PC-9 (cell line): ENCODE measurements at regions not wholly inside any gene's neighbourhood (a gene's known extent, or its start where the extent isn't known, plus 50 kb on each side); places are given as distances from the start of the nearest gene placed in this dataset.
A peak's percentile ranks its signal among the peaks of the same experiment; 100 is the strongest.

Experiments
- BruUV-seq: library from RNA; stranded (reverse); fragments of 400-500 nt; replicated peaks from 2 replicates; lab custom pipeline; 2021; lab: Mats Ljungman, UMichigan
- CTCF ChIA-PET: fragments of 300-600 bp; sonication (Branson Sonifier 250); formaldehyde crosslinking; loops from one replicate; lab custom pipeline; 2022; ENCODE audit warnings: antibody characterized with exemption; lab: Charles Lee
- POLR2A ChIA-PET: fragments of 300-600 bp; sonication (Branson Sonifier 250); formaldehyde crosslinking; loops from one replicate; lab custom pipeline; 2022; ENCODE audit warnings: antibody characterized with exemption; ENCODE audit not compliant: unreplicated experiment; lab: Charles Lee
- DNase-seq, 2 experiments: peaks; one replicate each; pipeline versions ENCODE4 v3.0.0 to v3.0.0-alpha.2; 2015 to 2022; ENCODE audit warnings: mixed read lengths in 1 of 2
- H2AFZ ChIP-seq: fragments of 200-600 bp; sonication (generic); 2 replicates; pipeline ENCODE4 v1.8.1; 2017; ENCODE audit warnings: antibody characterized with exemption
- H3F3A ChIP-seq: fragments of 200-600 bp; sonication (generic); 2 replicates; pipeline ENCODE4 v1.8.1; 2017; ENCODE audit warnings: antibody characterized with exemption, mild to moderate bottlenecking, low read depth; ENCODE audit not compliant: insufficient read depth
- H3K27ac ChIP-seq: fragments of 200-600 bp; sonication (generic); 2 replicates; pipeline ENCODE4 v1.6.1; 2016; ENCODE audit warnings: mixed run types
- H3K27me3 ChIP-seq: fragments of 200-600 bp; sonication (generic); 2 replicates; pipeline ENCODE4 v1.6.1; 2016; ENCODE audit warnings: low read depth, mixed run types; ENCODE audit not compliant: insufficient read depth
- H3K36me3 ChIP-seq: fragments of 200-600 bp; sonication (generic); 2 replicates; pipeline ENCODE4 v1.6.1; 2016; ENCODE audit warnings: low read depth, mixed run types
- H3K4me1 ChIP-seq: fragments of 200-600 bp; sonication (generic); replicated peaks from 2 replicates; pipeline ENCODE4 v1.6.1; 2016; ENCODE audit warnings: mixed run types; ENCODE audit not compliant: insufficient read depth
- H3K4me2 ChIP-seq: fragments of 200-600 bp; sonication (generic); 2 replicates; pipeline ENCODE4 v1.6.1; 2017; ENCODE audit warnings: mixed run types
- H3K4me3 ChIP-seq: fragments of 200-600 bp; sonication (generic); 2 replicates; pipeline ENCODE4 v1.6.1; 2016; ENCODE audit warnings: mixed run types
- H3K79me2 ChIP-seq: fragments of 200-600 bp; sonication (generic); 2 replicates; pipeline ENCODE4 v1.6.1; 2017; ENCODE audit warnings: low read depth, mixed run types
- H3K9me2 ChIP-seq: fragments of 200-600 bp; sonication (generic); 2 replicates; pipeline ENCODE4 v1.8.1; 2017; ENCODE audit warnings: mild to moderate bottlenecking; ENCODE audit not compliant: insufficient read depth
- H3K9me3 ChIP-seq: fragments of 200-600 bp; sonication (generic); 2 replicates; pipeline ENCODE4 v1.8.1; 2016; ENCODE audit warnings: low read depth; ENCODE audit not compliant: insufficient read depth
- H4K20me1 ChIP-seq: fragments of 200-600 bp; sonication (generic); 2 replicates; pipeline ENCODE4 v1.8.1; 2017; ENCODE audit not compliant: insufficient read depth
- EZH2 ChIP-seq: fragments of 200-600 bp; sonication (generic); IDR thresholded peaks from 2 replicates; pipeline ENCODE4 v1.8.0; 2017; ENCODE audit warnings: antibody characterized with exemption, low read depth
- intact Hi-C: fragments of 100-400 bp; cut with micrococcal nuclease; formaldehyde crosslinking; loops from one replicate; pipeline ENCODE4 v1.10.0; 2022; ENCODE audit not compliant: unreplicated experiment
- TF ChIP-seq, protein P1 (sequence below): fragments of 200-600 bp; sonication (generic); conservative IDR thresholded peaks from 2 replicates; pipeline ENCODE4 v1.6.1; 2017; ENCODE audit warnings: mixed run types, antibody characterized with exemption, mild to moderate bottlenecking, moderate library complexity

DNA sequence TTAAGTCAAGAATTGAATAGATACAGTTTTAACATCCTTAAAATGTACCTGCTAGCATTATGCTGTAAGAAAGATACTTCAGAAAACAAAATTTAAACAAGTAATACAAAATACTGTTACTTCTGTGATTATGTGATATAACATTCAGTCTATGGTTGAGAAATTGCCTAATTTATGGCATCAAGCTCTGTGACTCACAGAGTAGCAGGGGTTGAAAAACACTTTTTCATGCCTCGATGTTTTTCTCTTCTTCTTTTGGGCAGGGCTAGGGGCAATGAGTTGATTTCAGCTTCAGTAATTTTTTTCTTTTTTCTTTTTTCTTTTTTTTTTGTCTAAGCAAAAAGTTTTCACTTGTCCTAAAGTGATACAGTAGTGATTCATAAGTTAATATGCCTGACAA lies 209.2 kb downstream of the MBL2 start:
- no peaks in the 10 kb centered on the region for H3K27me3 ChIP-seq
- H3K4me2 ChIP-seq, result no peak overlapping the region
- intact Hi-C loops, result no loop called here
- H4K20me1 ChIP-seq, result no peaks in the 10 kb centered on the region
- no peak overlapping the region for H3K4me3 ChIP-seq
- no peaks in the 10 kb centered on the region for H3F3A ChIP-seq
- no peaks in the 10 kb centered on the region for H3K9me3 ChIP-seq
- no peak for DNase-seq
- no peaks in the 10 kb centered on the region for H3K79me2 ChIP-seq
- H3K27ac ChIP-seq, result no peak overlapping the region
- BruUV-seq, result no TSS peak
- ChIA-PET CTCF (no interaction called here), POLR2A (no interaction called here)
- H2AFZ ChIP-seq, result no peak overlapping the region
- H3K9me2 ChIP-seq, result no peaks in the 10 kb centered on the region
- peaks cover 7% of the 10 kb centered on the region for H3K4me1 ChIP-seq
- no peak for TF ChIP-seq EZH2
- TF ChIP-seq, protein P1, sequence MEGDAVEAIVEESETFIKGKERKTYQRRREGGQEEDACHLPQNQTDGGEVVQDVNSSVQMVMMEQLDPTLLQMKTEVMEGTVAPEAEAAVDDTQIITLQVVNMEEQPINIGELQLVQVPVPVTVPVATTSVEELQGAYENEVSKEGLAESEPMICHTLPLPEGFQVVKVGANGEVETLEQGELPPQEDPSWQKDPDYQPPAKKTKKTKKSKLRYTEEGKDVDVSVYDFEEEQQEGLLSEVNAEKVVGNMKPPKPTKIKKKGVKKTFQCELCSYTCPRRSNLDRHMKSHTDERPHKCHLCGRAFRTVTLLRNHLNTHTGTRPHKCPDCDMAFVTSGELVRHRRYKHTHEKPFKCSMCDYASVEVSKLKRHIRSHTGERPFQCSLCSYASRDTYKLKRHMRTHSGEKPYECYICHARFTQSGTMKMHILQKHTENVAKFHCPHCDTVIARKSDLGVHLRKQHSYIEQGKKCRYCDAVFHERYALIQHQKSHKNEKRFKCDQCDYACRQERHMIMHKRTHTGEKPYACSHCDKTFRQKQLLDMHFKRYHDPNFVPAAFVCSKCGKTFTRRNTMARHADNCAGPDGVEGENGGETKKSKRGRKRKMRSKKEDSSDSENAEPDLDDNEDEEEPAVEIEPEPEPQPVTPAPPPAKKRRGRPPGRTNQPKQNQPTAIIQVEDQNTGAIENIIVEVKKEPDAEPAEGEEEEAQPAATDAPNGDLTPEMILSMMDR, result no peak
- no peaks in the 10 kb centered on the region for H3K36me3 ChIP-seq

DNA sequence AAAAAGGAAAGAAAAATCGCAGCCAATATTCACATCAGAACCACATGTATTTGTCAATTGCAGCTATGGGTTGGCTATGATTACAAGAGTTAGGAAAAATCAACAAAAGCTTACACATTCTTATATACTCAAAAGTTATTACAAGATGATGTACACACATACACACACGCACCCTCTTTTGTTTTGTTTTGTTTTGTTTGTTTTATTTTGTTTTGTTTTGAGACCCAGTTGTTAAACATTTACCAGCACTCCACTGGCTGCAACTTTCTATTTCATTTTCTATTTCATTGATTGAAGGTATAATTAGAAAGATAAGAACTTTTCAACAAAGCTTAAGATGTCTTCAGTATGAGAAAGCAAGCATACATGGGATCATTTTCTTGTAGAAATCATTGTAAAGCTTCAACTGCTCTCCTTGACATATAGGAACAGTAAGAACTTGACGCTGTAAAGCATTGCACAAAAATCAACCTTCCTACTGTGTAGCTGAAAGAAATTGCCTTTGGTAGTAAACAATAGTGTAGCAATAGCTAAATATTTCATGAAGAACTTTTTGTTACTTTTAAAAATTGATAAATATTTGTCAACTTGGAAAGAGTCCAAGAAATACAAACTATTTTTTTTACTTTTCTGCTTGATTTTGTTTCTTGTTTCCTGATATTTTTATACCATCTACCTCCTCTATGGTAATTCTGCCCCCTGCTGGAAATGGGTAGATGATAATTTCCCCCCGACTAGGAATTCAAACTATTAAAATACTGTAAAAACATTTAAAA lies 205.9 kb downstream of the MBL2 start:
- no peak overlapping the region for H2AFZ ChIP-seq
- peak; percentile 25 to 60 for DNase-seq

DNA sequence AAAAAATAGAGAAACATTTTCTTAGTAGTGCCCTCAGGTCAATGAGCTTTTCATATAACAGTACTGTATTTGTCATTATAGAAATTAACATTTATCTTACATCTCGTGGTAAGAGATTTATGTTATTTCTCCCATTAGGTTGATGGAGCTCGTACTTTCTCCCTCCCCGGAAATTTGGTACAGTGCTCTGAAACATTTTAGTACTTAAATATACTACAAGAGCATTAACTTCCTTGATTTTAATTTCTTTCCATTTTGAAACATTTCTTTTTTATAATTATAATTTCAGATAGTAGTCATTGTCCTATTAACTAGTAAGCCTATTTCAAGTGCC lies 205.4 kb downstream of the MBL2 start:
- Histone ChIP-seq H3K27me3 (no peaks in the 10 kb centered on the region), H3K4me1 (peaks cover 7% of the 10 kb centered on the region), H3K4me3 (no peak overlapping the region), H3K27ac (no peak overlapping the region), H3K4me2 (no peak overlapping the region), H3K9me2 (no peaks in the 10 kb centered on the region), H2AFZ (no peak overlapping the region), H3F3A (no peaks in the 10 kb centered on the region), H4K20me1 (no peaks in the 10 kb centered on the region), H3K79me2 (no peaks in the 10 kb centered on the region), H3K36me3 (no peaks in the 10 kb centered on the region), H3K9me3 (no peaks in the 10 kb centered on the region)
- intact Hi-C loops, result loop anchor here (1.0 to 5.0 kb wide), 5 partner anchors 78 to 259 kb away; no protein-coding TSS in a partner anchor
- POLR2A ChIA-PET, result interaction anchor here (0.6 kb wide), 1 partner anchor 26 kb away, joined by 4 read pairs; no protein-coding TSS in a partner anchor
- CTCF ChIA-PET, result interaction anchor here (1.3 to 2.5 kb wide), 3 partner anchors 26 to 259 kb away, joined by 4 to 15 read pairs (median 10); partner anchors contain the start of gene DKK1
- TF ChIP-seq, protein P1, result peak; percentile 26; the same call in 1 of the 2 replicates
- TF ChIP-seq EZH2, result no peak
- BruUV-seq, result no TSS peak
- no peak for DNase-seq

More for the DNA sequence above, 205.9 kb downstream of the MBL2 start:
- Histone ChIP-seq H3K9me3 (no peaks in the 10 kb centered on the region), H4K20me1 (no peaks in the 10 kb centered on the region), H3K36me3 (no peaks in the 10 kb centered on the region), H3K79me2 (no peaks in the 10 kb centered on the region), H3K27me3 (no peaks in the 10 kb centered on the region), H3K27ac (no peak overlapping the region), H3K4me1 (peaks cover 7% of the 10 kb centered on the region), H3K9me2 (no peaks in the 10 kb centered on the region), H3F3A (no peaks in the 10 kb centered on the region), H3K4me2 (peak overlapping the region; percentile 15), H3K4me3 (no peak overlapping the region)
- TF ChIP-seq, protein P1, result peak; percentile 78
- no peak for TF ChIP-seq EZH2
- intact Hi-C loops, result loop anchor here (1.0 to 5.0 kb wide), 5 partner anchors 77 to 258 kb away; no protein-coding TSS in a partner anchor
- no TSS peak for BruUV-seq
- CTCF ChIA-PET, result interaction anchor here (0.6 to 2.5 kb wide), 5 partner anchors 26 to 259 kb away, joined by 3 to 15 read pairs (median 6); partner anchors contain the start of gene DKK1
- POLR2A ChIA-PET, result interaction anchor here (0.5 to 0.7 kb wide), 2 partner anchors 92 to 250 kb away, joined by 5 to 6 read pairs; no protein-coding TSS in a partner anchor
